ENCODE measurements at regions not wholly inside any gene's neighbourhood (a gene's known extent, or its start where the extent isn't known, plus 50 kb on each side); places are given as distances from the start of the nearest gene placed in this dataset.

DNA sequence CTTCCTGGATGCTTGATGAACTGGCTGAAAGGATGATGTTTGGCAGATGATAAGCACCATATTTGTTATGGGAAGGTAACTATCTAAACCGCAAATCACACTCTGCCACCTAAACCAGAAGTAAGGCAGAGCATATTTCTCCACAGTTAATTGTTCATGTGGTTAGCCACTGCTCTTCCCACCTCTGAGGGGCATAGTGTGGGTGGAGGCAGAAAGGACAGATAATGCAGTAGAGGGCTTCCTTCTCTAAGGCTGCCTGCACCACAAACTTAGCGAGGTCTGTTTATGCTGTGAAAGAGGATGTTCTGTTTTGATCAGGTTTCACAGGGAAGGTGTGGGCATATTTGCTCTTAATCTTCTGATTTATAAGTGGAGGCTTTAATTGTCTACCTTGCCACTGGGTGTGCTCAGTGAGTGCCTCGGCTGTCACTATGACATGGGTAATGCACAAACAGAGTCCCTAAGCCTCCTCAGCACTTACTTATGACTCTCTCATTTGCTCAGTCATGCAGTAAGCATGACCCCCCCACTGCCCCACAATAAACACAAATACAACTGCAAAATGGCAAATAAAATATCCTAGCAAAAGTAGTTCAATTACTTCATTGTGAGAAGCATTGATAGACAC lies 401.0 kb downstream of the TMA16 start:
- no peak for DNase-seq

DNA sequence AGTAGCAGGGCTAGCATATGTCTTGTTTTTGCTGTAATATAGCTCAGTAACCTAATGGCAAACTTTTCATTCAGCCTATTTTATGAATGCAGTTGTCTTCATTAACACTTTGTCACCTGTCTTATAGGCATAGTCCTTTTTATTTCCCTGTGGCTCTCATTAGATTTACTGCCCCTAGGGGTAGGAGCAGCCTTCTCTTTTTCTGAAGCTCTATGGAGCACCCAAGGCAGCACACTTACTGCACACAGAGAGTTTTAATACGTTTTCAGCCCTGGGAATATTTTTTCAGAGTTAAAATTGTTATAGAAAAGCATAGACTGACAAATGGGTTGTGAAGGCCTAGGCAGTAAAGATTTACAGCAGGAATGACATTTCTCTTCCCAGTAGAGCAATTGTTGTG lies 406.8 kb downstream of the TMA16 start:
- no peak for DNase-seq

- no peak for DNase-seq
These were observed 407.9 kb downstream of the TMA16 start for GRCh38 chr4:163902417-163902816.

DNA sequence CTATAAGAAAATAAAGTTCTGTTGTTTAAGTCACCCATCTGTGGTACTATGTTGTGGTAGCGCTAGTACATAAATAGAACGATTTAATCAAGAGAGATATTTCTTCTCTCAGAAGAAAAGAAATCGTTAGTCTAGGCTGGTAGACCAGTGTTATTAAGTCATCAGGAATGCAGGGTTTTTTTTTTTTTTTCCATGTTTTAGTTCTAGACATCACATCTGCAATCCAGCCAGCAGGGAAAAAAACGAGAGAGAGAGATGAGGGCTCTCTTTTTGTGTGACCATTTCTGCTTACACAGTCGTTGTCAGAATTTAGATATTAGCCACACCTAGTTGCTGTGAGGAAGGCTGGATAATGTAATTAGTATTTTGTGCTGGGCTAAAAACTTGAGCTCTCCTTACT lies 417.4 kb downstream of the TMA16 start:
- peak; percentile 29 for DNase-seq

DNA sequence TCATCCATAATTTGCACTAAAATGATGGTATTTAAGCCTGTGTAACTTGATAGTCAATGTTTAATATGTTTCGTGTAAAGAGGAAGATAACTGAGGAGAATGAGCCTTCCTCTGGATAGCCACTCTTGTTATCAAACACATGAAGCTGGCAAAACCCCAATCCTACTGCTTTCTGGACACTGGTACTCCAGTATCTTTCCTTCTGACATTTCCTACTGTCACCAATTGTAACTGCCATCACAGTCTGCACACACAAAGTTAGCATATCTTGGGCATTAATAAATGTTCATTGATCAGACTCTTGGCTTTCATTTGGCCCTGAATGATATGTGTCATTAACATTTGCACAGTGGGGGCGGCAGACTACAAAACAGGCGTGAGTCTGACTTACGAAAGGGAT lies 419.1 kb downstream of the TMA16 start:
- DNase-seq: no peak

DNA sequence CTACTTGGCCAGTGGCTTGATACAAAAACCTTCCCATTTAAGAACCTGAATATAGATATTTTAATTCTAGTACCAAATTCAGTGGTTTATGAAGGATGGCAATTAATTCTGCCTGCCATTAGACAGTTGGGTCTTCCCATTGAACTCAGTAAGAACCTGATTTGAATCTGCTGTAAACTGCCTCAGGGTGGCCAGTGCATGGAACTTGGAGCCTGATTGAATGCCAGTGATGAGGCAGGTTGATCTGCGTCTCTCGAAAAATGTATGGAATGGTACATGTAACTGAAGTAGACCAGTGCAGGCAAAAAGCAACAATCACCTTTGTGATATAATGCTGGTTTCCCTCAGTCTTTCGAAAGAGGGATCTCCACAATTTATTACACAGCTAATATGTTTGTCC lies 421.4 kb downstream of the TMA16 start:
- no peak for DNase-seq

DNA sequence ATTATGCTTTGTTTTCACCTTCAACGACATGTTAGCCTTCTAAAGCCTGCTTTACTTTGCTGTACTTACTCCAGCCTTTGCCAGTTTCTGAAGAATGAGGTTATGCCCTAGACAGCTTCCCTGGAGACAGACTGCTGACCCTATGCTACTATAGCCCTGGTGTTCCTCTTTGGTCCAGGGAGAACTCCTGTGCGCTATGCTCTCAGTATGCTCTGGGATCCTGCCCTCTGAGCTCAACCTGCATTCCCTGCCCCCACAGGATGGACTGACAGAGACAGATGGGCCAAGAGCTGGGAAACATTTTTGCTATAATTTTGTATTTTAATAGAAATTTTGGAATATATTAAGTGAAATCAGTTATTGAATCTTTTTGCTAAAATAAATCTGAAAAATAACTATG lies 425.9 kb downstream of the TMA16 start:
- DNase-seq: no peak

DNA sequence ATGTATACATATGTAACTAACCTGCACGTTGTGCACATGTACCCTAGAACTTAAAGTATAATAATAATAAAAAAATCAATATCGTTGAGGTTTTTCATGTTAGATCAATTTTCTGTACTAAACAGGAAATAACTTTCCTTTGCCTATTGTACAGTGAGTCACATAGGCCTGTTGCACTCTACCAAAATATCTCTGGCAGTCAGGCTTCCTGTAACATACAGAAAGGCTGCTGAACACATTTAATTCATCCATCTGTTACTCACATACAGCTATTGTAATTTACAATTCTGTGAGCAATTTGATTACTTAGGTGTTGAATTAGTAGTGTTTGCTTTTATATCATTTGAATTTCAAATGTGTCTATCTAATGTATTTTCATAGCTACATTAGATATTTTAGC lies 427.8 kb downstream of the TMA16 start:
- no peak for DNase-seq

GRCh38 chr4:163923092-163923491 lies 428.6 kb downstream of the TMA16 start:
- DNase-seq: no peak

DNA sequence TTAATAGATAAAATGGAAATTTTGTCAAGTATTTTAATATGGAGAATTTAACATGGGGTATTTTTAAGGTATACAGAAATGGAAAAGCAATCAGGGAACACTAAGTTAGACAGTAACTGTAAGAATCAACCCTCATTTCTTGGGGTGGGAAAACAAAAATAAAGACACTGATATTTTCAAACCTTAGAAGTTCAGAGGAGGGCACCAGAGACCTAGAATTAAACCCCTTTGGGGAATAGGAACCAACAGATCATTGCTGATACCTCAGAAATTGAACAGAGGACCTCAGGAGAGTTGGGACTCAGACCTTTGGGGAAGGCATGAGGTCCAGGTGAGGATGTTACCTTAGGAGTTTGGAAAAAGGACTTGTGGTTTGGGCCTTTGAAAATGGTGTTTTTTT lies 435.6 kb downstream of the TMA16 start:
- no peak for DNase-seq

GRCh38 chr4:163932504-163932903 lies 438.0 kb downstream of the TMA16 start:
- DNase-seq: no peak

- no peak for DNase-seq
These were observed 445.1 kb downstream of the TMA16 start for GRCh38 chr4:163939597-163939996.

GRCh38 chr4:163941221-163941905 lies 446.9 kb downstream of the TMA16 start:
- DNase-seq: no peak

DNA sequence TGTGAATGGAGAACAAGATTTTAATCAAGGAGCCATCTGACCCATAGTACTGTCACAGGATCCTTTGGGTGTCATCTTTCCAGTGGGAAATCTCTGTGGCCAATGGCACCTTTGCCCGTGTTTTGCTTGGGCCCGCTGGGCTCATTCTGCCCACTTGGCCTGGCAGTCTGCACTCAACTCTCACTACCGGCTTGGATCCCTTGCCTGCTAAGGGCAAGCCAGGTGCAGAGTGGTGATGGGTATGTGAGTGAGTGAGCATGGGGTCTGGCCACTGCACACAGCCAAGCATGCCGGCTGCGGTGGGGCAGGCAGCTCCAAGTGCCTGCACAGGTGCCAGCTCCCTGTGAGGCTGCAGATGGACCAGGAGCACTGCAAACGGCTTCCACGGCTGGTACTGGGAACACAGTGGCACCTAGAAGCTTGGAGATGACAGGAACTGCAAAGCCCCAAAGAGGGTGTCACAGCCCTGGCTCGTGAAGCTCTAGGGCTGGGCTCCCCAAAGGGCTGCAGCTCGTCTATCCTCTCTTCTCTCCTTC lies 454.5 kb downstream of the TMA16 start:
- DNase-seq: no peak

DNA sequence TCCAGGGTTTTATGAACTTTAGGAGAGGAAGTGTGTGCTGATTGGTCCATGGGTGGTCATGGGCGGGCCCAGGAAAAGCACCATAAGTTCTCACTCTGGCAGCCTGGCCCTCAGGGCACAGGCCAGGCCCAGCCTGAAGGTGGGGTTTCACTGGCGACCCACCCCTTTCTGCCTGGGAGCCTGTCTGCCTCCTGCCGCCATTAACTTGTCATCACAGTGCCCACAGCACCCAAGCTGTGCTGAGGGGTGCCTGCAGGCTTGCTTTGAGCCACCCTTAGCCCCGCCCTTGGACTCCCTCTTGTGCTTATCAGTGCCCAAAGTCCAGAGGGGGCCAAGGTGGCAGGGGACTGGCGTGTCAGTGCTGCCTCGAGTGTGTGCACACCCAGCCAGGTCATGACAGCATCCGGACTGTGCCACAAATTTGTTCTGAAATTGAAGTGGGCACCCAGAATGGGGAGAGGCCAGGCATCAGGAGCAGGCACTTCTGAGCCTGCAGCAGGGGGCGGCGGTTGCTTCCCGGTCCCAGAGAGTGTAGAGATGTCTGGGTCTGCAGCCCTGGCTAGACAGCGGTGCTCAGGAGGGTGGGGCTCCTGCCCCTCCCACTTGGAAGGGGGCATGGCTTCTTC lies 455.6 kb downstream of the TMA16 start:
- DNase-seq: no peak

DNA sequence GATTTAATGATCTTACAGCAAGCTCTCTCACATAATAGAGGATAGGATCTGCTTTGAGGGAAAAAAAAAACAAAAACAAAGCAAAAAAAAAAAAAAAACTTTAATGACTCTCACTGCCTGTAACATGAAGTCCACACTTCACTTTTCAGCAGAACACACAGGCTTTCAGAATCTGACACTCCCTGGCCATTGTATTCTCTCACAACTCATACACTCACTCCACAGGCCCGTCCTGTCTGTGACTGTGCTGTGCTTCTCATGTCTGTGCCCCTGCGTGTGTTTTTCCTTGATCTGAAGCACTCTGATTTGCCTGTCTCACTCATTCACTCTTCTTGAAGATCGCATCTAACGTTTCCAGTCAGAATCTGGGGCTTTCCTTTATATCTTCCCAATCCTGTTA lies 460.8 kb downstream of the TMA16 start:
- DNase-seq: no peak

GRCh38 chr4:163958751-163959150 lies 464.3 kb downstream of the TMA16 start:
- no peak for DNase-seq

- DNase-seq: no peak
These were observed 465.4 kb downstream of the TMA16 start for GRCh38 chr4:163959932-163960331.

GRCh38 chr4:163966612-163967011 lies 472.1 kb downstream of the TMA16 start:
- no peak for DNase-seq

DNA sequence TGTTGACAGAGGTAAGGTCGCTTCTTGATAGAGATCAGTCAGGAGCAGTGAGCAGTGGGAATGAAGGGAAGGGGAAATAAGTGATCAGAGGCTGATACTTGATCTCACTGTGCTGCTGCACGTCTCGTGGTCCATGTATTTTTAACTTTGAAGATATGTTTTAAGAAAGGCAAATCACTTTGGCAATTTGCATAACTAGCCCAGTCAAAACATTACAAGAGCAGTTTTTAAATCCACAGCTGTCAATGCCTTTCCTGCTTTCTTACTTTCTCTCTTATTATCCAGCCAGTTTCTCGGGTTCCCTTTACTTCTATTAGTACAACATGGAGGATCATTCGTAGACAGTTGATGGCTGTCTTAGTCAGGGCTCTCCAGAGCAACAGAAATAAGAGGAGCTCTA lies 472.8 kb downstream of the TMA16 start:
- no peak for DNase-seq

DNA sequence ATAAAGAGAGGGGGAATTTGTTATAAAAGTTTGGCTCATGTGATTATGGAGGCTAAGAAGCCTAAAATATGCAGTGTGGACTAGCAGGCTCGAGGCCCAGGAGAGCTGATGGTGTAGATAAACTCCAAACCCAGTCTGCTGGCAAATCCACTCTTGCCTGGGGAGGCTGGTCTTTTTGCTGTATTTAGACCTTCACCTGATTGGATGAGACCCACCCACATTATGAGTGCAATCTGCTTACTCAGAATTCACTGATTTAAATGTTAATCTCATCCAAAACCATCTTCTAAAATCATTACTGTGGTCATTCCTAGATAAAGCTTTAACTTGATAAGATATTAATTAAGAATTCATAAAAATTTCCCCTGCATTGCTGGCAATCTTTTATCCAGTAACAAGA lies 473.2 kb downstream of the TMA16 start:
- DNase-seq: no peak

DNA sequence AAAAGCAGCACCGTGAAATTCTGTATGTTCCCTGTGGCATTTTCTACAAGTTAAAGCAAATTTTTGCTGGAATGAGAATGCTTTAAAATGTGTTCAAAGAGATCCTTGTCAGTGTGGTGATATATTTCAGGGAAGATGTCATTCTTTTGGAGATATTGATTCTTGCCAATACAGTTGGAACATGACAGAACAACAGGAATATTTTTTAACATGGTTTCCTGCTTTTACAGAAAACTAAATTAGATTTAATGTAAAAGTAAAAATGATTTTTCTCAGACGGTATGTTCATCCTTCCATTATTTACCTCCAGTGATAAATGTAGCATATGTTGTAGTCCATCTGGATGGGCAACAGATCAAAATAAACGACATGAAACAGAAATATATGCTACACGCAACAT lies 474.8 kb downstream of the TMA16 start:
- DNase-seq: no peak

DNA sequence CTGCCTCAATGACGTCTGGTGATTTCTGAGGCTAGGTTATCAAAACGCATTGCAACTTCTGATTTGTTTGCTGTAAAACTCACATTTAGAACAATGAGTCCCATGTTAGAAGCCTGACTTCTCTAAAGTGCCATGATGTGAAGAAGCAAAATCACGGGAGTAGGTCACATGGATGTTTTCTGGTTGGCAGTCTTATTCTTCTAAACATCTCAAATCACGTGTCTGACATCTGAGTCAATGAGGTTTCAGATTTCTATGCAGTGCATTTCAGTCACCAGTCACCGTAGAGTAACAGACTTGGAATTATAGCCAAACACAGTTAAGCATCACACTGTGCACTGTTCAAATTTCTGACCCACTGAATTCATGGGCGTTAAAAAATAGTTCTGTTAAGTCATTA lies 482.1 kb downstream of the TMA16 start:
- no peak for DNase-seq

DNA sequence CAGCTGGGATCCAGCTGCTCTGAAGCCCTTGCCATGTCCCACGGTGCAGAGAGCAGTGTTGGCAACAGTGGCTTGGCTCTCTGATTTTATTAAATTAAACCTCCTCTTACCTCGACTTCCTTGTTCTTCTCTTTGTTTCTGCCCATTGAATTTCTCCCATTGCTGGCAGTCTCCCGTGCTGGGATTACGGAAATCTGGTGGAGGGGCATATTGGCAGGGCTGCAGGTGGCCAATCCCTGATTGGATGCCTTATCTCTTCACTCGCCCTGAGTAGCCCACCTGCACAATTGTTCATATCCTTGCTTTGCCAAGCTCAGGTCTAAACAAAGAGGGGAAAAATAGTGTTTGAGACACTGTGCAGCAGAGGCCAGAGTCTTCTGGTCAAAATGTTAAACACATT lies 493.9 kb downstream of the TMA16 start:
- DNase-seq: no peak
